Duodenal mucosa (tissue), 2 donors: ENCODE measurements at regions not wholly inside any gene's neighbourhood (a gene's known extent, or its start where the extent isn't known, plus 50 kb on each side); places are given as distances from the start of the nearest gene placed in this dataset.
"Not testable (repeated sequence)": the region's sequence is repeated elsewhere in the genome, so short reads cannot be mapped to it uniquely, and the experiment has no call there.

Experiments
- H3K27ac ChIP-seq: one replicate; pipeline ENCODE4 v1.7.0; 2013; ENCODE audit warnings: low read depth, low read length
- H3K27me3 ChIP-seq, 2 donors: one replicate each; pipeline ENCODE4 v1.7.0; 2013; ENCODE audit warnings: low read length in 2 of 2, control low read depth in 1 of 2; ENCODE audit not compliant: insufficient read depth in 2 of 2, control insufficient read depth in 1 of 2
- H3K36me3 ChIP-seq, 2 donors: one replicate each; pipeline ENCODE4 v1.7.0; 2013; ENCODE audit warnings: low read length in 2 of 2, control low read depth in 1 of 2; ENCODE audit not compliant: insufficient read depth in 2 of 2, control insufficient read depth in 1 of 2
- H3K4me1 ChIP-seq, 2 donors: one replicate each; pipeline ENCODE4 v1.7.0; 2013; ENCODE audit warnings: low read length in 2 of 2, control low read depth in 1 of 2; ENCODE audit not compliant: insufficient read depth in 2 of 2, control insufficient read depth in 1 of 2
- H3K4me3 ChIP-seq, 2 donors: one replicate each; pipeline ENCODE4 v1.7.0; 2013; ENCODE audit warnings: low read length in 2 of 2, low read depth in 1 of 2
- H3K9ac ChIP-seq, 2 donors: one replicate each; pipeline ENCODE4 v1.7.0; 2013; ENCODE audit warnings: low read length in 2 of 2, low read depth in 1 of 2
- H3K9me3 ChIP-seq, 2 donors: one replicate each; pipeline ENCODE4 v1.7.0; 2013; ENCODE audit warnings: low read length in 2 of 2, control low read depth in 1 of 2; ENCODE audit not compliant: control insufficient read depth in 1 of 2

DNA sequence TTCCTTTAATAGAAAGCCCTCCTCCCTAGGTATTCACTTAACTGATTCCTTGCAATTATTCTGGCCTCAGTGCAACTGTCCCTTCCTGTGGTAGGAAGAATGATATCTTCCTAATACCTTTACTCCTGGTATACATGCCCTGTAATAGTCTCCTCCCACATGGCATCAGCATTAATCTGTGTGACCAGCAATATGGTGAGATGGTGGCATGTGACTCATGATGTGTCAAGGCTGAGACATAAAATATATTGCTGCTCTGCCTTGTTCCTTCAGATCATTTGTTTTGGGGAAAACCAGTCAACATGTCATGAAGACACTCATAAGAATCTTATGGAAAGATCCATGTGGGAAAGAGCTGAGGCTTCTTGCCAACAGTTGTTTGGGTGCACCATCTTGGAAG, 149.1 kb upstream of the TRPM3 start:
- Histone ChIP-seq H3K36me3 (no peaks in the 10 kb centered on the region), H3K9ac (no peak overlapping the region), H3K4me1 (no peaks in the 10 kb centered on the region)

DNA sequence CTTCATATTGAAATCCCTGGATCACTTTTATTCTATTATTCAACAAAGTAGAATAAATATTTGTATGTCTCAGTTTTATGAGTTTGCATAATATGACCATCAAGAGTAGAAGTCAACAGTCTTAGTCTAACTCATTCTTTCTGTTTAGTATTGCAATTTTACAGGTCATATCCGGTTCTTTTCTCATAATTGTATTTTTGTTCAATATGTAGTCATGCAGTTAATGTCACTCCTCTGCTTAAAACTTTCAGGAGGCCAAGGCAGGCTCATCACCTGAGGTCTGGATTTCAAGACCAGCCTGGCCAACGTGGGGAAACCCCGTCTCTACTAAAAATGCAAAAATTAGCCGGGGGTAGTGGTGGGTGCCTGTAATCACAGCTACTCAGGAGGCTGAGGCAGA, 148.4 kb upstream of the TRPM3 start:
- H3K4me3 ChIP-seq = no peak overlapping the region
- no peaks in the 10 kb centered on the region for H3K27me3 ChIP-seq
- no peak overlapping the region for H3K9ac ChIP-seq
- no peak overlapping the region for H3K27ac ChIP-seq
- no peaks in the 10 kb centered on the region for H3K4me1 ChIP-seq
- H3K36me3 ChIP-seq = no peaks in the 10 kb centered on the region
- no peaks in the 10 kb centered on the region for H3K9me3 ChIP-seq

More for the DNA sequence above, 149.1 kb upstream of the TRPM3 start:
- Histone ChIP-seq H3K27ac (no peak overlapping the region), H3K4me3 (no peak overlapping the region), H3K9me3 (no peaks in the 10 kb centered on the region), H3K27me3 (no peaks in the 10 kb centered on the region)

DNA sequence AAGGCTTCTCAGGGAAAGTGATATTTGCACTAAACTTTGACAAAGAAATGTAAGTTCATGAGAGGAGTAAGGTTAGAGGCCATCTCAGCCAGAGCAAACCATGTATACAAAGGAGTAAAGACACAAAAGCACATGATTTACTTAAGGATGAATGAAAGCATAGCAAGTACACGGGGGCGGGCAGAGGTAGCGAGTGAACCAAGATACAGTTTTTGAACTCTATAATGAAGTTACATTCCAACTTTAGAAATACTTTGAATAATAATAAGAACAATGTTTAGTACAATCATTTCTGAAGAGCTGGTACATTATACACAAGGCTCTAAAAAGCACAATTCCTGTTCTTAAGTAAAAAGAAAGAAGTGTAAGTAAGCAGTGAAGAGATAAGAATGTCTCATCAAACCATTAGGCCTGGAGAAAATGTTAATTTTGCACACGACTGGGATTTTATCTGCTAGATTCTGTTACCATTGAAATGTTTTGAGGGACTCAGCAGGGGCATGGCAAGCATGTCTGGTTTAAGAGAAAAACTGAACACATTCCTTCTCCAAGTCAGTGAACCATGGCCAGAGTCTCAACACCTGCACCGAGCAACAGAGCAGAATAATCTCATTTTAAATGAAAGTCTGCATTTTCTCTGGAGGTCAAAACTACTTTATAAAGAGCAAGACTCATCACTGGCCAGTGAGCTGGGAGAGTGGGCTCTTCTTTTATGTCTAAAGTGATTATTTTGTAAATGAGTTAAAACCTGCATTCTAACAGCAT, 147.6 kb upstream of the TRPM3 start:
- Histone ChIP-seq H3K27ac (no peak overlapping the region), H3K36me3 (no peaks in the 10 kb centered on the region), H3K4me1 (no peaks in the 10 kb centered on the region), H3K4me3 (no peak overlapping the region), H3K9ac (no peak overlapping the region), H3K27me3 (no peaks in the 10 kb centered on the region), H3K9me3 (no peaks in the 10 kb centered on the region)

DNA sequence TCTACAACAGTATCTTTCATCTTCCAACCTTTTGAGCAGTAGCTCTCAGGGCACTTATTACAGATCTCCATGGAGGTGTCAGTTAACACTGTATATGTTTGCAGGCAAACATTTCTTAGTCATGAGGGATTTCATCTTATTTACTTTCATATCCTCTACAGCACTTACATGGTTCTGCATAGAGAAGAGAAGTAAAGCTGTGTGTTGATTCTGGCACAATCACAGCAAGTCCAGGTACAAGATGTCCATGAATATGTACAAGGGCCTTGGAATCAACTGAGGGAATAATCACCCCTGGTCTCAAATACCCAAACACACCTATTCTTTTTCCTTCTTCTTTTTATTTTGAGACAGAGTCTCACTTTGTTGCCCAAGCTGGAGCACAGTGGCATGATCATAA, 142.0 kb upstream of the TRPM3 start:
- Histone ChIP-seq H3K4me1 (no peaks in the 10 kb centered on the region), H3K4me3 (no peak overlapping the region), H3K27me3 (no peaks in the 10 kb centered on the region), H3K27ac (no peak overlapping the region), H3K36me3 (no peaks in the 10 kb centered on the region), H3K9me3 (no peaks in the 10 kb centered on the region), H3K9ac (no peak overlapping the region)

DNA sequence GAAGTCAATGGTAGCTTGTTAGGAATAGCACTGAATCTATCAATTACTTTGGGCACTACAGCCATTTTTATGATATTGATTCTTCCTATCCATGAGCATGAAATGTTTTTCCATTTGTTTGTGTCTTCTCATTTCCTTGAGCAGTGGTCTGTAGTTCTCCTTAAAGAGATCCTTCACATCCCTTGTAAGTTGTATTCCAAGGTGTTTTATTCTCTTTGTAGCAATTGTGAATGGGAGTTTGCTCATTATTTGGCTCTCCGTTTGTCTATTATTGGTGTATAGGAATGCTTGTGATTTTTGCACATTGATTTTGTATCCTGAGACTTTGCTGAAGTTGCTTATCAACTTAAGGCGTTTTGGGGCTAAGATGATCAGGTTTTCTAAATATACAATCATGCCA, 139.0 kb upstream of the TRPM3 start:
- H3K4me1 ChIP-seq, H3K27ac ChIP-seq, H3K9me3 ChIP-seq, H3K27me3 ChIP-seq, H3K4me3 ChIP-seq, H3K9ac ChIP-seq, H3K36me3 ChIP-seq: not testable (repeated sequence)

DNA sequence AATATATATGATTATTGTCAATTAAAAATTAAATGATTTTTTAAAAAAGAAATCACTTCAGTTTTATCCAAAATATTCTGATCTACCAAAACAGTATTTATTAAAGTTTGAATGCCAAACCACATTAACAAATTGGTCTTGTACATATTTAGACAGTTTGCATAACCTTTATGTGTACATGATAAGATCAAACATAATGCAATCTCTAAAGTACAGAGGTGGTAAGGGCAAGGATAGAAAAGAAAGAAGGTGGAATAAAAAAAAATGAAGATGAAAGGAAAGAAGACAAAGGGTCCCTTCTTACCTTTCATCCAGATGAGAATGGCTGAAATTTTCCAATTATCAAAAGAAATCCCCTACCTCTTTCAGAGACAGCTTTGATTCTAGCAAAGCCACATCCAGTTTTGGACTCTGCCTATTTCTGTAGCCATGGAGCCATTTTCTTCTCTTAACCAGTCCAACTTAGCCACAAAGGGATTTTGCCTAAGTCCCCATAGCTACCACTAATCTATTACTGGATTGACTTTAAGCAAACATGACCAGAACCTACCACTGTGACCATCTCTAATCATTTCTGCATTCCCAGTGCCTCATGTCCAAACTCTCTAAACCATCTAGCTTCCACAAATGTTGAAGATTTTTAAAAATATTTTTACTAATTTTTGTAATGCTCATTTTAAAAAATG, 133.3 kb upstream of the TRPM3 start:
- Histone ChIP-seq H3K36me3 (no peaks in the 10 kb centered on the region), H3K27ac (no peak overlapping the region), H3K27me3 (no peaks in the 10 kb centered on the region), H3K9ac (no peak overlapping the region), H3K9me3 (no peaks in the 10 kb centered on the region), H3K4me1 (no peaks in the 10 kb centered on the region), H3K4me3 (no peak overlapping the region)

DNA sequence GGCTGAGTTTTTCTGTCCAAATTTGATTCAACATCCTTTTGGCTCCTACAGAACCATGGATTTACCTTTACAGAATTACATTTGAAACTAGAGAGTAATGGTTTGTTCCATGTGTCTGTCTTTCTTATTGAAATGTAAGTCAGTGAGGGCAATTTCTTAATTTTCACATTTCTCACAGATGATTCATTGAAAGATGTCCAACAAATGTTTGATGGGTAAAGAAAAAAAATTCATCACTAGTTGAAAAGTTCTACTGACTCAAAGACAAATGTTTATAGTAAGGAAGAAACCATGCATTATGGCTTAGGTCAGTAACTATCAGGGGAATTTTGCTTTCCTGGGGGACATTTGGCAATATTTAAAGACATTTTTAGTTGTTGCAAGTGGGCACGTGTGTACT, 131.6 kb upstream of the TRPM3 start:
- Histone ChIP-seq H3K4me3 (no peak overlapping the region), H3K27ac (no peak overlapping the region), H3K4me1 (no peaks in the 10 kb centered on the region), H3K36me3 (no peaks in the 10 kb centered on the region), H3K27me3 (no peaks in the 10 kb centered on the region), H3K9ac (no peak overlapping the region), H3K9me3 (no peaks in the 10 kb centered on the region)

DNA sequence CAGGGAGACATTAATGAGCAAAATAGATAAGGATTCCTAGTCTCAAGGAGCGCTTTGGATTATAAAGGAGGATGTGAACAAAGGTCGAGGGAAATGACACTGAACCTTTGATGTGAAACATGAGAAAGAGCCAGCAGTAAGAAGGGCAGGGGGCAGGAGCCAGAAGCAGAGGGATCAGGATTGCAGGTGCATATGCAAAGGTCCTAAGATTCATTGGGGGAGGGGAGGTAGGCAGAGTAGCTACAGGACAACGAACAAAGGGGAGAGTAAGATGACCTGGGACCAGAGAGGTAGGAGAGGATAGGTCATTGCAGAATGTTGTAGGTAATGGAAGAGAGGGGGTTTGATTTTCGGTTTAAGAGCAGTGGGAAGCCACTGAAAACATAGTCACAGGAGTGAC, 129.2 kb upstream of the TRPM3 start:
- Histone ChIP-seq H3K9me3 (no peaks in the 10 kb centered on the region), H3K4me3 (no peak overlapping the region), H3K9ac (no peak overlapping the region), H3K36me3 (no peaks in the 10 kb centered on the region), H3K27ac (no peak overlapping the region), H3K27me3 (no peaks in the 10 kb centered on the region), H3K4me1 (no peaks in the 10 kb centered on the region)

DNA sequence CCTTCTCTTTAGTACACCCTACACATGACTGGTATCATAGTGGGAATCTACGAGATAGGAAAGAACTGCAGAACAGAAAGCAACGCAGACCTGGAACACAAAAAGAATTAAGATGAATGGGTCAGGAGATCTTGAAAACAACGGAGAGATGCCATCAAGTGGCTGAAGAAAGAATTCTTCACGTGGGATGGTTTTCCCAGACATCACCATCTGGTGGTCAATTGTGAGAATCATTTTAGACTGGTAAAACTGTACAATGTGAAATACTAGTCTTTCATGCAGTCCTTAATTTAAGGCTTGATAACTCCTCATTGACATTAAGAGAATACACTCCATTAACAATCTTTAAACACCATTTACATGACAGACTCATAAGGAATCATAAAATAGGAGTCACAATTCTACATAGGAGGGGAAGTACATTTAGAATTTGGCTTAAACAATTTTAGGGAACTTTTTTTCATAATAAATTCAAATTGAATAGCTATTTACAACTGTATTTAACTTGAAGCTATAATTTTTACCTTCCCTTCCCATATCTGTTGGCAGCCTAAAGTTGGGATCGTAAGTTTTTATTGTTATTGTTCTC, 128.4 kb upstream of the TRPM3 start:
- Histone ChIP-seq H3K27ac (no peak overlapping the region), H3K4me3 (no peak overlapping the region), H3K36me3 (no peaks in the 10 kb centered on the region), H3K9me3 (no peaks in the 10 kb centered on the region), H3K4me1 (no peaks in the 10 kb centered on the region), H3K9ac (no peak overlapping the region), H3K27me3 (no peaks in the 10 kb centered on the region)

DNA sequence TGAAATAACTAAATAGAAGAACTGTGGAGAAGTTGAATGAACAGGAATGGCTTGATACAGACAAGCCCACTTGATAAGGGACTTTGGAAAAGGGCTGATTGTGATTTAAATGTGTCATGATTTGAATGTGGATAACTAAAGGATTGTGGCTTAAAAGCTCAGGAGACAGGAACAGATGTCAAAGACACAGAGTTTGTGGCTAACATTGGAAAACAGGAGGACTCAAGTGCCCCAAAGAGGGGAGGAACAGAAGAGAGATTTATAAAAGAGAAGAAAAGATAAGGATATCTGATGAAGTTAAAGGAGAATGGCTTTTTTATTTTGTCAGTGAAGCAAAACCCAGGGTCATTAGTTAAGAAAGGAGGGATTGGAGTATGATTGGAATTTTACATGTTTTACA, 124.2 kb upstream of the TRPM3 start:
- Histone ChIP-seq H3K27me3 (no peaks in the 10 kb centered on the region), H3K9me3 (no peaks in the 10 kb centered on the region), H3K4me1 (no peaks in the 10 kb centered on the region), H3K9ac (no peak overlapping the region), H3K36me3 (no peaks in the 10 kb centered on the region), H3K27ac (no peak overlapping the region), H3K4me3 (no peak overlapping the region)
